Dermis microvascular lymphatic vessel endothelial cell (primary cell): ENCODE measurements at regions not wholly inside any gene's neighbourhood (a gene's known extent, or its start where the extent isn't known, plus 50 kb on each side); places are given as distances from the start of the nearest gene placed in this dataset.

Source experiments
- DNase-seq, 2 donors: peaks; one replicate each; pipeline versions ENCODE4 v3.0.0 to v3.0.0-alpha.2; 2010; ENCODE audit warnings: low read depth in 2 of 2

GRCh38 chr12:111197376-111197944 lies 171.4 kb downstream of the PHETA1 start:
- DNase-seq, result no peak

GRCh38 chr12:111196532-111196931 lies 172.4 kb downstream of the PHETA1 start:
- DNase-seq, result no peak

- no peak for DNase-seq
Observed at GRCh38 chr12:111195316-111195715, 173.6 kb downstream of the PHETA1 start.

- DNase-seq, result no peak
Observed at GRCh38 chr12:111194703-111195051, 174.2 kb downstream of the PHETA1 start.

- DNase-seq, result no peak
Observed at GRCh38 chr12:111193977-111194702, 174.8 kb downstream of the PHETA1 start.

- no peak for DNase-seq
Observed at GRCh38 chr12:111193496-111193895, 175.4 kb downstream of the PHETA1 start.

- DNase-seq, result no peak
Observed at GRCh38 chr12:111193067-111193466, 175.8 kb downstream of the PHETA1 start.

- DNase-seq, result no peak
Observed at GRCh38 chr12:111192647-111193046, 176.2 kb downstream of the PHETA1 start.

- DNase-seq, result no peak
Observed at GRCh38 chr12:111190741-111191526, 178.0 kb downstream of the PHETA1 start.

- DNase-seq, result no peak
Observed at GRCh38 chr12:111189792-111190191, 179.1 kb downstream of the PHETA1 start.

GRCh38 chr12:111188436-111188835 lies 180.5 kb downstream of the PHETA1 start:
- no peak for DNase-seq

GRCh38 chr12:111186347-111186746 lies 182.5 kb downstream of the PHETA1 start:
- no peak for DNase-seq

- DNase-seq, result no peak
Observed at GRCh38 chr12:111185889-111186227, 183.0 kb downstream of the PHETA1 start.

GRCh38 chr12:111185206-111185888 lies 183.5 kb downstream of the PHETA1 start:
- DNase-seq, result no peak

GRCh38 chr12:111184161-111184560 lies 184.7 kb downstream of the PHETA1 start:
- no peak for DNase-seq

- DNase-seq, result no peak
Observed at GRCh38 chr12:111183094-111183493, 185.8 kb downstream of the PHETA1 start.

GRCh38 chr12:111182382-111182781 lies 186.5 kb downstream of the PHETA1 start:
- DNase-seq, result no peak

GRCh38 chr12:111181143-111181726 lies 187.7 kb downstream of the PHETA1 start:
- peak; percentile 18 to 22 for DNase-seq

GRCh38 chr12:111180426-111181142 lies 188.3 kb downstream of the PHETA1 start:
- DNase-seq, result no peak

- no peak for DNase-seq
Observed at GRCh38 chr12:111178181-111179081, 190.5 kb downstream of the PHETA1 start.
